Parathyroid adenoma (tissue), 2 donors: ENCODE measurements at regions not wholly inside any gene's neighbourhood (a gene's known extent, or its start where the extent isn't known, plus 50 kb on each side); places are given as distances from the start of the nearest gene placed in this dataset.

Experiments
- H2AFZ ChIP-seq: fragments of 300-600 bp; sonication (generic); one replicate; pipeline ENCODE4 v1.7.0; 2017; ENCODE audit warnings: antibody characterized with exemption, mild to moderate bottlenecking
- H3K27ac ChIP-seq: fragments of 300-600 bp; sonication (generic); one replicate; pipeline ENCODE4 v1.7.0; 2017
- H3K27me3 ChIP-seq: fragments of 300-600 bp; sonication (generic); one replicate; pipeline ENCODE4 v1.7.0; 2017; ENCODE audit warnings: low read length; ENCODE audit not compliant: control insufficient read depth, insufficient read depth
- H3K36me3 ChIP-seq: fragments of 300-600 bp; sonication (generic); one replicate; pipeline ENCODE4 v1.7.0; 2017; ENCODE audit warnings: low read length; ENCODE audit not compliant: control insufficient read depth, insufficient read depth
- H3K4me1 ChIP-seq: fragments of 300-600 bp; sonication (generic); one replicate; pipeline ENCODE4 v1.7.0; 2017; ENCODE audit warnings: control low read depth
- H3K4me2 ChIP-seq: fragments of 300-600 bp; sonication (generic); one replicate; pipeline ENCODE4 v1.7.0; 2017; ENCODE audit warnings: low read length
- H3K4me3 ChIP-seq: fragments of 300-600 bp; sonication (generic); one replicate; pipeline ENCODE4 v1.7.0; 2017; ENCODE audit warnings: low read depth, low read length
- H3K79me2 ChIP-seq: fragments of 300-600 bp; sonication (generic); one replicate; pipeline ENCODE4 v1.7.0; 2017; ENCODE audit warnings: control low read depth
- H3K9ac ChIP-seq: fragments of 300-600 bp; sonication (generic); one replicate; pipeline ENCODE4 v1.7.0; 2017; ENCODE audit warnings: mild to moderate bottlenecking
- H3K9me3 ChIP-seq: fragments of 300-600 bp; sonication (generic); one replicate; pipeline ENCODE4 v1.7.0; 2017; ENCODE audit warnings: low read length; ENCODE audit not compliant: control insufficient read depth
- CTCF ChIP-seq: fragments of 300-600 bp; sonication (generic); IDR thresholded peaks from one replicate; pipeline ENCODE4 v1.7.0; 2017; ENCODE audit warnings: antibody characterized with exemption, mild to moderate bottlenecking
- donor health status: primary hyperparathyroidism.

GRCh38 chr9:108109927-108110690 lies 620.5 kb upstream of the KLF4 start:
- Histone ChIP-seq H3K4me2 (no peak overlapping the region), H3K4me3 (no peak overlapping the region), H3K4me1 (no peaks in the 10 kb centered on the region), H3K27ac (no peak overlapping the region), H3K36me3 (no peaks in the 10 kb centered on the region), H3K9me3 (no peaks in the 10 kb centered on the region), H3K79me2 (no peaks in the 10 kb centered on the region), H3K27me3 (no peaks in the 10 kb centered on the region), H2AFZ (no peak overlapping the region), H3K9ac (no peak overlapping the region)
- TF ChIP-seq CTCF, result no peak

- Histone ChIP-seq H3K9me3 (no peaks in the 10 kb centered on the region), H3K27me3 (no peaks in the 10 kb centered on the region), H2AFZ (no peak overlapping the region), H3K9ac (no peak overlapping the region), H3K4me2 (no peak overlapping the region), H3K4me3 (no peak overlapping the region), H3K27ac (no peak overlapping the region), H3K4me1 (no peaks in the 10 kb centered on the region), H3K36me3 (no peaks in the 10 kb centered on the region), H3K79me2 (no peaks in the 10 kb centered on the region)
- TF ChIP-seq CTCF, result no peak
Measured at GRCh38 chr9:108108852-108109448, 619.4 kb upstream of the KLF4 start.

- no peak overlapping the region for H3K9ac ChIP-seq
- H3K27me3 ChIP-seq, result no peaks in the 10 kb centered on the region
- no peaks in the 10 kb centered on the region for H3K36me3 ChIP-seq
- H3K4me1 ChIP-seq, result no peaks in the 10 kb centered on the region
- H2AFZ ChIP-seq, result no peak overlapping the region
- H3K4me3 ChIP-seq, result no peak overlapping the region
- H3K27ac ChIP-seq, result no peak overlapping the region
- H3K9me3 ChIP-seq, result no peaks in the 10 kb centered on the region
- H3K79me2 ChIP-seq, result no peaks in the 10 kb centered on the region
- H3K4me2 ChIP-seq, result no peak overlapping the region
- no peak for TF ChIP-seq CTCF
Measured at GRCh38 chr9:108108280-108108851, 618.8 kb upstream of the KLF4 start.

- H3K4me1 ChIP-seq, result no peaks in the 10 kb centered on the region
- no peak overlapping the region for H3K4me2 ChIP-seq
- H3K79me2 ChIP-seq, result no peaks in the 10 kb centered on the region
- no peak overlapping the region for H2AFZ ChIP-seq
- TF ChIP-seq CTCF, result no peak
- H3K4me3 ChIP-seq, result no peak overlapping the region
- H3K27ac ChIP-seq, result no peak overlapping the region
- no peaks in the 10 kb centered on the region for H3K27me3 ChIP-seq
- no peak overlapping the region for H3K9ac ChIP-seq
- no peaks in the 10 kb centered on the region for H3K9me3 ChIP-seq
- H3K36me3 ChIP-seq, result no peaks in the 10 kb centered on the region
Measured at GRCh38 chr9:108105885-108106284, 616.3 kb upstream of the KLF4 start.
